Epithelial cell of esophagus (primary cell): ENCODE measurements at regions not wholly inside any gene's neighbourhood (a gene's known extent, or its start where the extent isn't known, plus 50 kb on each side); places are given as distances from the start of the nearest gene placed in this dataset.
"Not testable (repeated sequence)": the region's sequence is repeated elsewhere in the genome, so short reads cannot be mapped to it uniquely, and the experiment has no call there.

Experiments used
- DNase-seq: peaks from one replicate; pipeline ENCODE4 v3.0.0; 2010; ENCODE audit warnings: low read depth
- H3K4me3 ChIP-seq: 2 replicates; pipeline ENCODE4 v1.5.1; 2011; ENCODE audit warnings: mild to moderate bottlenecking, low read length, control low read depth
- TF ChIP-seq, protein P1 (sequence below): IDR thresholded peaks from 2 replicates; pipeline ENCODE4 v1.5.1; 2011; ENCODE audit warnings: low read depth, mild to moderate bottlenecking, low read length, control low read depth, inconsistent platforms; ENCODE audit not compliant: insufficient read depth; ENCODE audit errors: missing control alignments

DNA sequence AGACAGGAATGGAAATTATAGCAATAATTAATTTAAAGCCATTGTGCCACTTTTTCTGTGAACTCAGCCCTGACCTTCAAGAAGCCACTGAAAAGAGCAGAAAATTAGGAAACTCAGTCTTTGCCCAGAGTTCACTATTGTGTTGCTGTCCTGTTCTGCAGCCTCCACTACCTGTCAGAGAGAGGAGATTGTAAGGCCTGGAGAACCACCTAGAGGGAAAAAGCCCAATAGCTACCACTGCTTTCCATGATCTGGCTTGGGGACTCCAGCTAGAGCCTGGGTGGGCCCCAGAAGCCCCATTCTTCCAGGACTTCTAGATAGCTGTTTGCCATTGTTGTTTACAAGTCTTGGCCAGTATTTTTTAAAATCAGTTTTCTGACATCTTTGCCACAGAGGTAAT lies 176.1 kb upstream of the KLF7 start:
- TF ChIP-seq, protein P1, sequence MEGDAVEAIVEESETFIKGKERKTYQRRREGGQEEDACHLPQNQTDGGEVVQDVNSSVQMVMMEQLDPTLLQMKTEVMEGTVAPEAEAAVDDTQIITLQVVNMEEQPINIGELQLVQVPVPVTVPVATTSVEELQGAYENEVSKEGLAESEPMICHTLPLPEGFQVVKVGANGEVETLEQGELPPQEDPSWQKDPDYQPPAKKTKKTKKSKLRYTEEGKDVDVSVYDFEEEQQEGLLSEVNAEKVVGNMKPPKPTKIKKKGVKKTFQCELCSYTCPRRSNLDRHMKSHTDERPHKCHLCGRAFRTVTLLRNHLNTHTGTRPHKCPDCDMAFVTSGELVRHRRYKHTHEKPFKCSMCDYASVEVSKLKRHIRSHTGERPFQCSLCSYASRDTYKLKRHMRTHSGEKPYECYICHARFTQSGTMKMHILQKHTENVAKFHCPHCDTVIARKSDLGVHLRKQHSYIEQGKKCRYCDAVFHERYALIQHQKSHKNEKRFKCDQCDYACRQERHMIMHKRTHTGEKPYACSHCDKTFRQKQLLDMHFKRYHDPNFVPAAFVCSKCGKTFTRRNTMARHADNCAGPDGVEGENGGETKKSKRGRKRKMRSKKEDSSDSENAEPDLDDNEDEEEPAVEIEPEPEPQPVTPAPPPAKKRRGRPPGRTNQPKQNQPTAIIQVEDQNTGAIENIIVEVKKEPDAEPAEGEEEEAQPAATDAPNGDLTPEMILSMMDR: peak; percentile 15
- no peak overlapping the region for H3K4me3 ChIP-seq
- DNase-seq: no peak

DNA sequence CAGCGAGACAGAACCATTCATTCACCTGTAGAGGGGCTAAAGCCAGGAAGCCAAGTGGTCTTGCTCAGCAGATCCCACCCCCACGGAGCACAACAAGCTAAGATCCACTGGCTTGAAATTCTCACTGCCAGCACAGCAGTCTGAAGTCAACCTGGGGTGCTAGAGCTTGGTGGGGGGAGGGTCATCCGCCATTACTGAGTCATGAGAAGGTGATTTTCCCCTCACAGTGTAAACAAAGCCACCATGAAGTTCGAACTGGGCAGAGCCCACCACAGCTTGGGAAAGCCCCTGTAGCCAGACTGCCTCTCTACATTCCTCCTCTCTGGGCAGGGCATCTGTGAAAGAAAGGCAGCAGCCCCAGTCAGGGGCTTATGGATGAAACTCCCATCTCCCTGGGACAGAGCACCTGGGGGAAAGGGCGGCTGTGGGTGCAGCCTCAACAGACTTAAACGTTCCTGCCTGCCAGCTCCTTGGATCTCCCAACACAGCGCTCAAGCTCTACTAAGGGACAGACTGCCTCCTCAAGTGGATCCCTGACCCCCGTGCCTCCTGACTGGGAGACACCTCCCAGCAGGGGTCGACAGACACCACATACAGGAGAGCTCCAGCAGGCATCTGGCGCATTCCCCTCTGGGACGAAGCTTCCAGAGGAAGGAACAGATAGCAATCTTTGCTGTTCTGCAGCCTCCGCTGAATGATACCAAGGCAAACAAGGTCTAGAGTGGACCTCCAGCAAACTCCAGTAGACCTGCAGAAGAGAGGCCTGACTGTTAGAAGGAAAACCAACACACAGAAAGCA lies 179.0 kb upstream of the KLF7 start:
- DNase-seq, H3K4me3 ChIP-seq: not testable (repeated sequence)

DNA sequence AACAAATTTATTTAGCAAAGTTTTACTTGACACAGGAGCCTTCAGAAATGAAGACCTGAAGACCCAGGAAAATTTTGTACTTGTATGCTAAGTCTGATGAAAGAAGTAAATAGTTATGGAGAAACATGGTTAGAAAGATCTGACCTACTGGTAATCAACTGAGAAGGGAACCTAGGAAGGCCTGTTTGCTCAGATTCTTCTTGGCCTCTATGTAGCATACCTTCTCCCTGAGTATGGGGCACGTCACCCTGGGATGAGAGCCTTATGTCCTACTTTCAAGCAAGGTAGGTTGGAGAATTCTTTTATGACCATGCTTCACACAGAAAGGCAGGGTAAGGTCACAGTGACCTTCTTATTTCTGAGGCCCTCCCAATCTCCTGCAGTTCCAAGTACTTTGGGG lies 178.6 kb upstream of the CREB1 start:
- TF ChIP-seq, protein P1: no peak
- no peak overlapping the region for H3K4me3 ChIP-seq
- no peak for DNase-seq

DNA sequence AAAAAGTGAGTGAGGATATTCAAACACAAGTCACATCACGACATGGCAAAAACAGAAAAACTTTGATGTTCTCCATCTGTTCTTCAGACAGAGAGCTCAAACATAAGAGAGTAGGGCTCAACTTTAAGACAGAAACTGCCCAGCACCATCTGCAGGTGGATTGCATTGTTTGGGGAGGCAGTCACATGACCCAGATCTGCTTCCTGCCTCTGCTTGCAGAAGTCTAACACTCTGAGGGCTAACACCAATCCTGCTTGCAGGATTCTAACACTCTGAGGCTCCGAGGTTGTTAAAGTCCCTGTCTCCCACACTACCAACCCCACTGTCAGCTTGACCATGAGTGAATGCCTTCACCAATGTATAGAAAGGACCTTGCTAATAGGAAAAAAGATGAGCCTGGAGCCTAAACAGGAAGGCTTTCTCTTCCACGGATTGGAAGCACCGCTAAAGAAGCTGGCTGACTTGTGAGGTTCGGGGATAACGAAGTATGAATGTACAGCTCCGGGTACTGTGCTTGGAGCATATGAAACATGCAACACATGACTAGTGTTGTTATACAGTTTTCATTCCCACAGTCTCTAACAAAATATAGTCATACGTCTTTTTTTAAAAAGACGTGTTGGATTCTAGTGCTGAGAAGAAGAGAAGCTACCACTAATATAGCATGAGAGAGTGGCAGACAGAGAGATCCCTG lies 176.6 kb upstream of the CREB1 start:
- no peak for DNase-seq
- TF ChIP-seq, protein P1: no peak
- H3K4me3 ChIP-seq: no peak overlapping the region

DNA sequence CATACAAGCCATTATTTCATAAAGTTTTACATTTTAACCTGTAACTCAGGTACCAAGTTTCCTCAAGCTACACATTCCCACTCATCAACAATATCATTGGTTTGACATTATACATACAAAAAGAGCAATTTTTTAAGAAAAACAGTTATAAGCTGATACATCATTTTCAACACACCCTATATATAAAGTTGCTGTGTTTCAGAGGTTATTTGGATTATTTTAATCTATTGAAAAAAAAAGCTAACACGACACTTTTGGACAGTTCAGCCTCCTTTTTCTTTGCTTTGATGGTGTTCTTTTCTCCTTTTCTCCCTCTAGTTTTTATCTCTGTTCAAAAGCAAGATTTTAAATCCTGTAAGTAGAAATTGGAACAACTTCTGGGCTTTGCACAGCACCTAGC lies 175.9 kb upstream of the CREB1 start:
- DNase-seq: no peak
- H3K4me3 ChIP-seq: no peak overlapping the region
- TF ChIP-seq, protein P1: no peak

DNA sequence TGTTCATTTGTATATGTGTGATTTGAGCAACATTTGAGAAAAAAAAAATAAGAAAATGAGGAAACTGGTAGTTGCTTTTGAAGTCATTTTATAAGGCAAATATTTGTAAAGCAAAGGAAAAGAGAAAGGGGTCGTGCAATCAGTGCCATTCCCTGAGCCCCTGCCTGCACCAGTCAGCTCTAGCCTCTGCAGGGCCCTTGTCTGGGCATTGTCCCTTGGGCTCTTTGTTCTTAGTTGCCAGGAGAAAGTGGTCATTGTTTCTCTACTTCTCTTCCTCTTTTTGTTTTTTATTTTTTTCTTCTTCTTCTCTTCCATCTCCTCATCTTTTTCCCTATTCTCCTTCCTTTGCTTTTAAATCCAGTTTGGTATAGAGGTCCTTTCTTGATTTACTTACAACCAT lies 175.3 kb upstream of the CREB1 start:
- no peak for DNase-seq
- TF ChIP-seq, protein P1: no peak
- H3K4me3 ChIP-seq: no peak overlapping the region

DNA sequence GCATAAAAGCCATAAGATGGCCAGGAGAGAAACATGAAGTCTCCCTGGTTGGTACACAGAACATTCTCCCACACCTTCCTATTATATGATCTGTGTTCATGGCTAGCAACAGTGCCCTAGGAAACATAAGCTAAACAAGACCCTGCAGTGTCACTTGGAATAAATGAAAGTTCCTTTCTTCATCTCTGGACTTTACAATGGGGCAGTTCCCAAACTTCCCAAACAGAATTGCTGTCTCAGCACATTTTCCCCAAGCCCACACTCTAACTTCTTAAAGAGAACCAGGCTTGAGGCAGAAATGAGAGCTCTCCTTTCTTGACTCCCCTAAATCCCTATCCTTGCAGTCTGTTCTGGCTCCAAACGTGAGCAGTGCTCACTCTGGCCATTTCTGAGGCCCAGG lies 173.2 kb upstream of the CREB1 start:
- DNase-seq: no peak
- H3K4me3 ChIP-seq: no peak overlapping the region
- TF ChIP-seq, protein P1: no peak
